Astrocyte (in vitro differentiated cells and primary cell): ENCODE measurements at regions not wholly inside any gene's neighbourhood (a gene's known extent, or its start where the extent isn't known, plus 50 kb on each side); places are given as distances from the start of the nearest gene placed in this dataset.

Experiments
- DNase-seq: peaks from one replicate; pipeline ENCODE4 v3.0.0-alpha.2; 2010; ENCODE audit warnings: low read depth
- FAIRE-seq: peaks from 2 replicates; lab custom pipeline; 2011; peaks lifted over from hg19 to GRCh38; lab: Jason Lieb, UNC
- H2AFZ ChIP-seq: 2 replicates; pipeline ENCODE4 v1.6.0; 2012; ENCODE audit warnings: low read depth, low read length, inconsistent platforms
- H3K27ac ChIP-seq: 2 replicates; pipeline ENCODE4 v1.5.1; 2011; ENCODE audit warnings: low read depth, low read length, inconsistent platforms
- H3K27me3 ChIP-seq: 2 replicates; pipeline ENCODE4 v1.6.0; 2011; ENCODE audit warnings: low read length, inconsistent platforms; ENCODE audit not compliant: insufficient read depth
- H3K36me3 ChIP-seq: 2 replicates; pipeline ENCODE4 v1.5.1; 2011; ENCODE audit warnings: low read length, inconsistent platforms; ENCODE audit not compliant: insufficient read depth
- H3K4me1 ChIP-seq: 2 replicates; pipeline ENCODE4 v1.5.1; 2011; ENCODE audit warnings: low read length, inconsistent platforms; ENCODE audit not compliant: insufficient read depth
- H3K4me2 ChIP-seq: 2 replicates; pipeline ENCODE4 v1.6.0; 2012; ENCODE audit warnings: low read length, inconsistent platforms
- H3K4me3 ChIP-seq: 2 replicates; pipeline ENCODE4 v1.5.1; 2011; ENCODE audit warnings: low read depth, mild to moderate bottlenecking, low read length, inconsistent platforms; ENCODE audit not compliant: insufficient read depth
- H3K79me2 ChIP-seq: 2 replicates; pipeline ENCODE4 v1.6.0; 2012; ENCODE audit warnings: mild to moderate bottlenecking, low read length, inconsistent platforms; ENCODE audit not compliant: insufficient read depth
- H3K9ac ChIP-seq: 2 replicates; pipeline ENCODE4 v1.6.0; 2012; ENCODE audit warnings: mild to moderate bottlenecking, low read length, inconsistent platforms
- H3K9me3 ChIP-seq: 2 replicates; pipeline ENCODE4 v1.5.1; 2012; ENCODE audit warnings: low read depth, mild to moderate bottlenecking, low read length, inconsistent platforms; ENCODE audit not compliant: insufficient read depth
- H4K20me1 ChIP-seq: 2 replicates; pipeline ENCODE4 v1.6.0; 2012; ENCODE audit warnings: low read length, inconsistent platforms; ENCODE audit not compliant: insufficient read depth
- H3K27ac Mint-ChIP-seq: one replicate; pipeline ENCODE4 v1.8.0; 2021; ENCODE audit warnings: mild to moderate bottlenecking, mixed read lengths; ENCODE audit not compliant: unreplicated experiment
- H3K27me3 Mint-ChIP-seq: one replicate; pipeline ENCODE4 v1.8.0; 2021; ENCODE audit warnings: low read depth, mixed read lengths; ENCODE audit not compliant: unreplicated experiment
- H3K36me3 Mint-ChIP-seq: one replicate; pipeline ENCODE4 v1.8.0; 2021; ENCODE audit warnings: low read depth, mixed read lengths; ENCODE audit not compliant: unreplicated experiment
- H3K4me1 Mint-ChIP-seq: one replicate; pipeline ENCODE4 v1.8.0; 2021; ENCODE audit warnings: low read depth, mixed read lengths; ENCODE audit not compliant: unreplicated experiment
- H3K4me3 Mint-ChIP-seq: one replicate; pipeline ENCODE4 v1.8.0; 2021; ENCODE audit warnings: mild to moderate bottlenecking, moderate library complexity, mixed read lengths; ENCODE audit not compliant: unreplicated experiment
- H3K9me3 Mint-ChIP-seq: one replicate; pipeline ENCODE4 v1.8.0; 2021; ENCODE audit warnings: mild to moderate bottlenecking, mixed read lengths; ENCODE audit not compliant: unreplicated experiment
- CTCF ChIP-seq: IDR thresholded peaks from 2 replicates; pipeline ENCODE4 v1.5.1; 2011; ENCODE audit warnings: low read depth, mild to moderate bottlenecking, inconsistent platforms, low read length, moderate library complexity; ENCODE audit not compliant: insufficient read depth
- EZH2 ChIP-seq: IDR thresholded peaks from 2 replicates; pipeline ENCODE4 v1.6.1; 2012; ENCODE audit warnings: mild to moderate bottlenecking, low read length, inconsistent platforms; ENCODE audit not compliant: insufficient read depth

DNA sequence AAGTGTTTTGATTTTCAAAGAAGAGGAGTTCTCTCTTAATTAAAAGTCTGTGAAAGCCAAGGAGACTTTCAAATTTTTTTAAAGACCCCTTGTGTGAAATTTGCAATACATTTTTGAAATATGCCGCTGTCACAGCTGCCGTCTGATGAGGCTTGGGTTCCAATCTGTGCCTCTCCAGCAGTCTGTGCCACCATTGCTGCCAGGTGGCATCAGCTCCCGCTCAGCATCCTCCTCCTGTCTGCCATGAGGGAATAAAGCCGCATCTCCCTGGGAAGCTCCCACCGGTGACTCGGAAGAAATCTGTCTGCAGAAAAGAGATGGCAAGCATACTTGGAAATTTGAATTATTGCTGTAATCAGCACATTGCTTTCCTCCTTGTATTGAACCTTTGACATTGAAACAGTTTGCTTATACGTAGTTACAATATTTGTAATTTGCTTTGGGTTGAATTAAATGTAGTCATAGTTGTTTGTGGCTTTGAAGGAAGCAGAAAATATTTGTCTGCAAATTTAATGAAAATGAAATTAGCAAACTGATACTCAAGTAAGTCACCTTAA is 145.7 kb upstream of the SNX2 start:
- no peak for DNase-seq
- no peak for FAIRE-seq
- Histone ChIP-seq H3K36me3 (no peaks in the 10 kb centered on the region), H3K9me3 (no peaks in the 10 kb centered on the region), H3K27me3 (no peaks in the 10 kb centered on the region), H2AFZ (no peak overlapping the region), H3K4me3 (no peak overlapping the region), H3K79me2 (no peaks in the 10 kb centered on the region), H3K9ac (no peak overlapping the region), H3K4me2 (no peak overlapping the region), H3K4me1 (no peaks in the 10 kb centered on the region), H3K27ac (no peak overlapping the region), H4K20me1 (no peaks in the 10 kb centered on the region)
- TF ChIP-seq EZH2 (no peak), CTCF (no peak)
- Mint-ChIP-seq H3K36me3 (no peaks in the 10 kb centered on the region), H3K27ac (no peak overlapping the region), H3K4me1 (no peaks in the 10 kb centered on the region), H3K4me3 (no peak overlapping the region), H3K27me3 (no peaks in the 10 kb centered on the region), H3K9me3 (peaks cover 4% of the 10 kb centered on the region)

GRCh38 chr5:122638581-122638980 is 136.3 kb upstream of the SNX2 start:
- Histone ChIP-seq H3K36me3 (no peaks in the 10 kb centered on the region), H4K20me1 (no peaks in the 10 kb centered on the region), H3K4me1 (no peaks in the 10 kb centered on the region), H3K27me3 (no peaks in the 10 kb centered on the region), H3K27ac (no peak overlapping the region), H3K9ac (no peak overlapping the region), H3K79me2 (no peaks in the 10 kb centered on the region), H3K4me2 (no peak overlapping the region), H3K9me3 (no peaks in the 10 kb centered on the region), H2AFZ (no peak overlapping the region), H3K4me3 (no peak overlapping the region)
- FAIRE-seq (no peak), DNase-seq (no peak)
- Mint-ChIP-seq H3K9me3 (peaks cover 6% of the 10 kb centered on the region), H3K27ac (no peak overlapping the region), H3K4me1 (no peaks in the 10 kb centered on the region), H3K4me3 (no peak overlapping the region), H3K27me3 (no peaks in the 10 kb centered on the region), H3K36me3 (no peaks in the 10 kb centered on the region)
- TF ChIP-seq EZH2: no peak
- no peak for TF ChIP-seq CTCF

DNA sequence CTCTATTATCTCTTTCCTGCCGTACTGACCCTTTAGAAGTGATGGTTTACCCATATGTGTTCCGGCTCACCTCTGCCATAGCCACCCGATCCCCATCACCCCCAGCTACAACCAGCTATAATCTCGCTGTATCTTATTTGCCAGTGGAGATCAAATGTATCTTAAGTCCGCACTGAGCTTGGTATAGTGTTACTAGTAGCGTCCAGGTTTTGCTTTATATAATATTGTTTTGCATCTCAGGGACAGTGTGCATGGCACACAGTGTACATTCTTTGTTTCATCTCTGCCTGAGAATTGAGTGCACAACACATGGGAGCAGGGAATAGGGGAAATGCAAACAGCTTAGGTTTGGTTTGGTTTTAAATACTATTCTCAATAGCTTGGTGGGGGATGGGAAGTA is 135.8 kb upstream of the SNX2 start:
- Histone ChIP-seq H3K4me2 (no peak overlapping the region), H4K20me1 (no peaks in the 10 kb centered on the region), H2AFZ (no peak overlapping the region), H3K27ac (no peak overlapping the region), H3K27me3 (no peaks in the 10 kb centered on the region), H3K9me3 (no peaks in the 10 kb centered on the region), H3K4me3 (no peak overlapping the region), H3K79me2 (no peaks in the 10 kb centered on the region), H3K9ac (no peak overlapping the region), H3K36me3 (no peaks in the 10 kb centered on the region), H3K4me1 (no peaks in the 10 kb centered on the region)
- Mint-ChIP-seq H3K4me1 (no peaks in the 10 kb centered on the region), H3K4me3 (no peak overlapping the region), H3K27me3 (no peaks in the 10 kb centered on the region), H3K9me3 (peaks cover 6% of the 10 kb centered on the region), H3K36me3 (no peaks in the 10 kb centered on the region), H3K27ac (no peak overlapping the region)
- no peak for FAIRE-seq
- TF ChIP-seq EZH2: no peak
- TF ChIP-seq CTCF: no peak
- DNase-seq: no peak
